HepG2 (cell line): ENCODE measurements at regions not wholly inside any gene's neighbourhood (a gene's known extent, or its start where the extent isn't known, plus 50 kb on each side); places are given as distances from the start of the nearest gene placed in this dataset.

Source experiments
- ATAC-seq: fragments of 200-7000 bp; cut with Tn5 transposase; 3 replicates; pipeline ENCODE4 v1.9.1; 2020; ENCODE audit warnings: mild to moderate bottlenecking, moderate library complexity
- BruUV-seq: library from RNA; stranded (reverse); fragments of 400-500 nt; replicated peaks from 2 replicates; lab custom pipeline; 2021; lab: Mats Ljungman, UMichigan
- CTCF ChIA-PET: fragments of 300-600 bp; formaldehyde crosslinking; extraction: SDS; loops from one replicate; lab custom pipeline; 2021; ENCODE audit warnings: low total read pairs, inconsistent platforms, low intra/inter-chr PET ratio; lab: Yijun Ruan, JAX
- POLR2A ChIA-PET: fragments of 350-600 bp; sonication (Branson Sonifier 250); formaldehyde crosslinking; loops from one replicate; lab custom pipeline; 2020; ENCODE audit warnings: antibody characterized with exemption, inconsistent platforms; lab: Yijun Ruan, JAX
- DNase-seq: peaks from one replicate; pipeline ENCODE4 v3.0.0-alpha.2; 2015; ENCODE audit warnings: low spot score
- FAIRE-seq: peaks from 3 replicates; lab custom pipeline; 2011; peaks lifted over from hg19 to GRCh38; lab: Jason Lieb, UNC
- H2AFZ ChIP-seq: one replicate; pipeline ENCODE4 v1.6.1; 2011; ENCODE audit warnings: low read length, inconsistent platforms
- H3K27ac ChIP-seq: fragments of 300-600 bp; 3 replicates; pipeline ENCODE4 v1.8.0; 2011; ENCODE audit warnings: mixed run types, mild to moderate bottlenecking, mixed read lengths, low read length, inconsistent platforms; ENCODE audit not compliant: insufficient read depth; ENCODE audit errors: extremely low read length
- H3K27me3 ChIP-seq, 2 experiments: fragments of 200-600 bp in 1 of 2; 2 replicates in 1 of 2; 3 replicates in 1 of 2; pipeline versions ENCODE4 v1.6.0 to v1.8.0; 2011; ENCODE audit warnings: low read length in 2 of 2, mild to moderate bottlenecking in 2 of 2, moderate library complexity in 2 of 2, inconsistent platforms in 1 of 2; ENCODE audit not compliant: insufficient read depth in 2 of 2, control insufficient read depth in 1 of 2
- H3K36me3 ChIP-seq, 2 experiments: fragments of 200-600 bp in 1 of 2; replicated peaks in 1 of 2; 2 replicates in 1 of 2; 3 replicates in 1 of 2; pipeline versions ENCODE4 v1.5.1 to v1.8.0; 2011; ENCODE audit warnings: low read length in 2 of 2, inconsistent platforms in 1 of 2; ENCODE audit not compliant: insufficient read depth in 2 of 2, control insufficient read depth in 1 of 2
- H3K4me1 ChIP-seq: 2 replicates; pipeline ENCODE4 v1.5.1; 2012; ENCODE audit warnings: low read length, inconsistent platforms; ENCODE audit not compliant: insufficient read depth
- H3K4me2 ChIP-seq: 2 replicates; pipeline ENCODE4 v1.6.0; 2011; ENCODE audit warnings: low read depth, low read length, inconsistent platforms
- H3K4me3 ChIP-seq, 3 experiments: fragments of 200-600 bp in 1 of 3; sonication (generic), shearing (Covaris generic) in 1 of 3; replicated peaks in 1 of 3; 2 replicates each; pipeline ENCODE4 v1.5.1; 2011 to 2016; ENCODE audit warnings: low read length in 3 of 3, inconsistent platforms in 2 of 3, low read depth in 2 of 3, mild to moderate bottlenecking in 2 of 3, control low read depth in 1 of 3, mixed read lengths in 1 of 3; ENCODE audit not compliant: insufficient read depth in 1 of 3
- H3K79me2 ChIP-seq: one replicate; pipeline ENCODE4 v1.6.1; 2011; ENCODE audit warnings: low read length, inconsistent platforms; ENCODE audit not compliant: insufficient read depth
- H3K9ac ChIP-seq: 2 replicates; pipeline ENCODE4 v1.6.0; 2011; ENCODE audit warnings: mild to moderate bottlenecking, low read depth, low read length, inconsistent platforms; ENCODE audit not compliant: insufficient read depth
- H3K9me3 ChIP-seq: 2 replicates; pipeline ENCODE4 v1.5.1; 2012; ENCODE audit warnings: mild to moderate bottlenecking, low read length
- H4K20me1 ChIP-seq: 2 replicates; pipeline ENCODE4 v1.6.0; 2011; ENCODE audit warnings: inconsistent platforms, mild to moderate bottlenecking, low read length, moderate library complexity; ENCODE audit not compliant: insufficient read depth
- ATAD3A ChIP-seq: sonication (generic); formaldehyde crosslinking; IDR thresholded peaks from 2 replicates; pipeline ENCODE4 v1.4.0; 2020; ENCODE audit warnings: missing genetic modification reagents
- ATRX ChIP-seq: sonication (generic); formaldehyde crosslinking; IDR thresholded peaks from 2 replicates; pipeline ENCODE4 v1.4.0; 2020; ENCODE audit warnings: missing genetic modification reagents, borderline replicate concordance
- BORCS8-MEF2B ChIP-seq: sonication (generic); formaldehyde crosslinking; IDR thresholded peaks from 2 replicates; pipeline ENCODE4 v1.8.0; 2022; ENCODE audit warnings: mild to moderate bottlenecking, missing genetic modification reagents
- CBX5 ChIP-seq: sonication (generic); formaldehyde crosslinking; IDR thresholded peaks from 2 replicates; pipeline ENCODE4 v1.4.0; 2020; ENCODE audit warnings: missing genetic modification reagents, borderline replicate concordance
- IKZF4 ChIP-seq: sonication (generic); formaldehyde crosslinking; IDR thresholded peaks from 2 replicates; pipeline ENCODE4 v1.5.1; 2020; ENCODE audit warnings: borderline replicate concordance, mild to moderate bottlenecking, low read depth, missing genetic modification reagents; ENCODE audit errors: not compliant biosample characterization
- KLF11 ChIP-seq: IDR thresholded peaks from 2 replicates; pipeline ENCODE4 v1.6.1; 2016; ENCODE audit warnings: missing compliant biosample characterization
- MIXL1 ChIP-seq: IDR thresholded peaks from 2 replicates; pipeline ENCODE4 v1.6.1; 2016
- NFATC3 ChIP-seq: sonication (generic); formaldehyde crosslinking; IDR thresholded peaks from 2 replicates; pipeline ENCODE4 v1.5.1; 2020; ENCODE audit warnings: mild to moderate bottlenecking, missing genetic modification reagents
- RFXANK ChIP-seq: IDR thresholded peaks from 2 replicates; pipeline ENCODE4 v1.6.1; 2016
- SIN3A ChIP-seq: IDR thresholded peaks from 2 replicates; pipeline ENCODE4 v1.6.1; 2011; ENCODE audit warnings: low read depth, mild to moderate bottlenecking, control low read depth, low read length, borderline replicate concordance
- TBP ChIP-seq: sonication (generic); formaldehyde crosslinking; IDR thresholded peaks from 2 replicates; pipeline ENCODE4 v1.5.0; 2020; ENCODE audit warnings: missing genetic modification reagents
- TIGD3 ChIP-seq: sonication (generic); formaldehyde crosslinking; IDR thresholded peaks from 2 replicates; pipeline ENCODE4 v1.5.1; 2020; ENCODE audit warnings: mild to moderate bottlenecking, missing genetic modification reagents, borderline replicate concordance
- TSC22D2 ChIP-seq: sonication (generic); formaldehyde crosslinking; IDR thresholded peaks from 2 replicates; pipeline ENCODE4 v1.5.1; 2020; ENCODE audit warnings: missing genetic modification reagents, mild to moderate bottlenecking, borderline replicate concordance
- YY1 ChIP-seq: IDR thresholded peaks from 2 replicates; pipeline ENCODE4 v1.6.1; 2011; ENCODE audit warnings: low read length, low read depth, moderate library complexity, mild to moderate bottlenecking; ENCODE audit not compliant: insufficient read depth, insufficient replicate concordance
- ZMYM3 ChIP-seq: sonication (generic); formaldehyde crosslinking; IDR thresholded peaks from 2 replicates; pipeline ENCODE4 v1.5.1; 2020; ENCODE audit warnings: mild to moderate bottlenecking, missing genetic modification reagents
- ZNF740 ChIP-seq: sonication (generic); formaldehyde crosslinking; IDR thresholded peaks from 2 replicates; pipeline ENCODE4 v1.4.0; 2020; ENCODE audit warnings: missing genetic modification reagents
- WGBS: methylation state at CpG from one replicate; pipeline ENCODE4 v1.1.6; 2017; ENCODE audit warnings: low lambda C conversion rate; 5-methylcytosine and 5-hydroxymethylcytosine counted together
- in situ Hi-C: cut with HindIII; loops from 2 replicates; pipeline ENCODE4 v1.10.0; 2017; ENCODE audit warnings: low pct_unique_long_range_greater_than_20kb; ENCODE audit not compliant: extremely low pct_ligation_motif_present
- intact Hi-C: fragments of 100-400 bp; cut with micrococcal nuclease; formaldehyde crosslinking; loops from one replicate; pipeline ENCODE4 v1.10.0; 2022; ENCODE audit not compliant: unreplicated experiment

- H2AFZ ChIP-seq: no peak overlapping the region
- in situ Hi-C loops (no loop called here), intact Hi-C loops (no loop called here)
- CTCF ChIA-PET: no interaction called here
- H3K36me3 ChIP-seq: no peaks in the 10 kb centered on the region
- no peak overlapping the region for H3K4me3 ChIP-seq
- BruUV-seq: no TSS peak
- no peaks in the 10 kb centered on the region for H3K4me1 ChIP-seq
- 20% methylated on average over 6 of the region's 6 CpGs for WGBS
- no peak for DNase-seq
- H3K27ac ChIP-seq: no peak overlapping the region
- no peak for FAIRE-seq
- no peaks in the 10 kb centered on the region for H4K20me1 ChIP-seq
- POLR2A ChIA-PET: no interaction called here
- no peak overlapping the region for H3K9ac ChIP-seq
- H3K79me2 ChIP-seq: no peaks in the 10 kb centered on the region
- H3K4me2 ChIP-seq: no peak overlapping the region
- H3K27me3 ChIP-seq: no peaks in the 10 kb centered on the region
- TF ChIP-seq SIN3A: no peak
- no peak for TF ChIP-seq YY1
- TF ChIP-seq RFXANK (CRISPR knock-in tag): no peak
- TF ChIP-seq ATRX (CRISPR knock-in tag): no peak
- TF ChIP-seq ATAD3A (CRISPR knock-in tag): no peak
- no peak for TF ChIP-seq KLF11
- no peak for TF ChIP-seq BORCS8-MEF2B (CRISPR knock-in tag)
- no peak for TF ChIP-seq TIGD3 (CRISPR knock-in tag)
- TF ChIP-seq TSC22D2: no peak
- no peak for TF ChIP-seq IKZF4 (CRISPR knock-in tag)
- TF ChIP-seq TBP: no peak
- no peak for TF ChIP-seq NFATC3 (CRISPR knock-in tag)
- TF ChIP-seq MIXL1: no peak
- no peak for TF ChIP-seq CBX5 (CRISPR knock-in tag)
- TF ChIP-seq ZNF740 (CRISPR knock-in tag): no peak
- TF ChIP-seq ZMYM3 (CRISPR knock-in tag): no peak
- ATAC-seq: no peak
- no peaks in the 10 kb centered on the region for H3K9me3 ChIP-seq
Measured at GRCh38 chr3:159499031-159499793, 489.4 kb upstream of the IL12A start.
